Neural crest cell (in vitro differentiated cells): ENCODE measurements at regions not wholly inside any gene's neighbourhood (a gene's known extent, or its start where the extent isn't known, plus 50 kb on each side); places are given as distances from the start of the nearest gene placed in this dataset.

ENCODE experiments used
- DNase-seq: peaks from one replicate; pipeline ENCODE4 v3.0.0; 2021; ENCODE audit warnings: low read depth, mixed read lengths, low spot score
- H3K27ac Mint-ChIP-seq: one replicate; pipeline ENCODE4 v1.8.0; 2021; ENCODE audit warnings: mild to moderate bottlenecking, mixed read lengths; ENCODE audit not compliant: unreplicated experiment
- H3K27me3 Mint-ChIP-seq: 2 replicates; pipeline ENCODE4 v1.8.0; 2021; ENCODE audit warnings: low read depth, mild to moderate bottlenecking, mixed read lengths
- H3K36me3 Mint-ChIP-seq: 2 replicates; pipeline ENCODE4 v1.8.0; 2021; ENCODE audit warnings: low read depth, mild to moderate bottlenecking, mixed read lengths
- H3K4me1 Mint-ChIP-seq: 2 replicates; pipeline ENCODE4 v1.8.0; 2021; ENCODE audit warnings: mixed read lengths
- H3K4me3 Mint-ChIP-seq: one replicate; pipeline ENCODE4 v1.8.0; 2021; ENCODE audit warnings: mild to moderate bottlenecking, mixed read lengths
- H3K9me3 Mint-ChIP-seq: 2 replicates; pipeline ENCODE4 v1.8.0; 2021; ENCODE audit warnings: mixed read lengths
- TF ChIP-seq, protein P1 (sequence below): fragments of 200-600 bp; sonication (generic); conservative IDR thresholded peaks from 2 replicates; pipeline ENCODE4 v1.5.0; 2021; ENCODE audit warnings: antibody characterized with exemption, mild to moderate bottlenecking

DNA sequence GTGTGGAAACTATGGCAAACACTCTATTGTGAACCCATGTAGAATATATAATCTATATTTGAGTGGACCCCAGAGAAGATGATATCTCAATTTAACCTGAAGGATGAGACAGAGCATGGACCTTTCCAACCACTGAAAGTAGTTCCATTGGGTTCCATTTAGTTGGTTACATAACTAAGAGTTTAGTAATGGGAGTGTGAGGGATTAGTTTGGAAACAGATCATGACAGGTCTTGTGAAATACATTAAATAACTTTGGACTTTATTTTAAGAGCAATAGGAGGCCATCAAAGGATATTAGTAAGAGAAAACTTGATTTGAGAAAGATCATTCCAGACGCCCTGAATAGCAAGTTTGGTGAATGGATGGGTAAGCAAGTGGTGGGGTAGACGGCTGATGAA lies 487.2 kb upstream of the ROBO2 start:
- H3K9me3 Mint-ChIP-seq, result no peaks in the 10 kb centered on the region
- H3K36me3 Mint-ChIP-seq, result no peaks in the 10 kb centered on the region
- TF ChIP-seq, protein P1, sequence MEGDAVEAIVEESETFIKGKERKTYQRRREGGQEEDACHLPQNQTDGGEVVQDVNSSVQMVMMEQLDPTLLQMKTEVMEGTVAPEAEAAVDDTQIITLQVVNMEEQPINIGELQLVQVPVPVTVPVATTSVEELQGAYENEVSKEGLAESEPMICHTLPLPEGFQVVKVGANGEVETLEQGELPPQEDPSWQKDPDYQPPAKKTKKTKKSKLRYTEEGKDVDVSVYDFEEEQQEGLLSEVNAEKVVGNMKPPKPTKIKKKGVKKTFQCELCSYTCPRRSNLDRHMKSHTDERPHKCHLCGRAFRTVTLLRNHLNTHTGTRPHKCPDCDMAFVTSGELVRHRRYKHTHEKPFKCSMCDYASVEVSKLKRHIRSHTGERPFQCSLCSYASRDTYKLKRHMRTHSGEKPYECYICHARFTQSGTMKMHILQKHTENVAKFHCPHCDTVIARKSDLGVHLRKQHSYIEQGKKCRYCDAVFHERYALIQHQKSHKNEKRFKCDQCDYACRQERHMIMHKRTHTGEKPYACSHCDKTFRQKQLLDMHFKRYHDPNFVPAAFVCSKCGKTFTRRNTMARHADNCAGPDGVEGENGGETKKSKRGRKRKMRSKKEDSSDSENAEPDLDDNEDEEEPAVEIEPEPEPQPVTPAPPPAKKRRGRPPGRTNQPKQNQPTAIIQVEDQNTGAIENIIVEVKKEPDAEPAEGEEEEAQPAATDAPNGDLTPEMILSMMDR, result no peak
- no peak overlapping the region for H3K27ac Mint-ChIP-seq
- DNase-seq, result no peak
- H3K4me1 Mint-ChIP-seq, result no peaks in the 10 kb centered on the region
- no peak overlapping the region for H3K4me3 Mint-ChIP-seq
- H3K27me3 Mint-ChIP-seq, result no peaks in the 10 kb centered on the region

DNA sequence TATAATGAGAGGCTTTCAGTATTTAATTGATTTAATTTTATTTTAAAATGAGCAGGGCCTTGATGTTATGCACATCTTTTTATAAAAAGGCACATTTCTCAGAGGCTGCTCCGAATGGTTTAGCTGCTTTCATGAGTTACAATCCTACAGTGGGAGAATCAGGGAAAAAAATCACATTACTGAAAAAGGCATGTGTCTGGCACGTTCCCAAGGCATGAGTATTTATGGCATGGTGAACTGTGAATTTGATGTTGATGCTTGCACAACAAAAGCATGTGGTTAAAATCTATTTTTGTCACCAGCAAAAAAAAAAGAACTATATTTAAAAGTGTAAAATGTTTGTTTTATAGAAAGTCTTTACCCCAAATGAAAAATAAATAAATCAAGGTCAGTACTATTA lies 485.2 kb upstream of the ROBO2 start:
- no peak overlapping the region for H3K4me3 Mint-ChIP-seq
- H3K27ac Mint-ChIP-seq, result no peak overlapping the region

DNA sequence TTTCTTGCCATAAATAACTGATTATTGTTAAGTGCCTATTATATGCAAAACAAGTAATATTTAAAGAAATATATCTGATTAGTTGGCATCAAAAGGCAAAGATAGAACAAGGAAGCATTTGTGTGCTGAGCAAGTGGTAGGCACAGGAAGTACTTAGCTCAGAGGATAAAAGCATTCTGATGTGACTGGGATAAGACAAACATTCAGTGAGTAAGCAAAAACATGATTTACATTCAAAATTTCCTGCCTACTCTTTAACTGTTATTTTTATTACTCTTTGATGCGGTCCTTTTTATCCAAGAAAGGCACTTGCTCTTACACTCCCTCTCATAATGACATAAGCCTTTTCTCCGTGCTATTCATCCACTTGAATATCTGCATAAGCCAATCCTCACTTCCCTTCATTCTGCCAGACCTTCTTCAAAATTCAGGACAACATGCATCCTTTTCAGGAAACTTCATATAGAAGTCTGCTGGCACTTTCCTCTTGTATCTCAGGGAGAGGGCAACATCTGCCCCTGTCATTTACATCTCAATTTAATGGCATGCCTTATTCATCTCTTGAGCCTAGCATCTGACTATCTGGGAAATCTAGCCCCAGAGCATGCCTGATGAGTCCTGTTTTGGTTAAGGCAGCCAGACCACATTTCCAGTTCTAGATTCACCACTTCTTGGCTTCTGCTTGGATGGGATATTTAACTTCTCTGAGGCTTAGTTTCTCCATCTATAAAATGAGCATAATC lies 478.2 kb upstream of the ROBO2 start:
- peaks cover 6% of the 10 kb centered on the region for H3K4me1 Mint-ChIP-seq
- no peak overlapping the region for H3K27ac Mint-ChIP-seq
- no peak for DNase-seq
- H3K4me3 Mint-ChIP-seq, result no peak overlapping the region
- H3K27me3 Mint-ChIP-seq, result no peaks in the 10 kb centered on the region
- H3K9me3 Mint-ChIP-seq, result no peaks in the 10 kb centered on the region
- TF ChIP-seq, protein P1, result no peak
- no peaks in the 10 kb centered on the region for H3K36me3 Mint-ChIP-seq

More for the DNA sequence above, 485.2 kb upstream of the ROBO2 start:
- TF ChIP-seq, protein P1, result no peak
- H3K36me3 Mint-ChIP-seq, result no peaks in the 10 kb centered on the region
- no peaks in the 10 kb centered on the region for H3K4me1 Mint-ChIP-seq
- H3K9me3 Mint-ChIP-seq, result no peaks in the 10 kb centered on the region
- no peaks in the 10 kb centered on the region for H3K27me3 Mint-ChIP-seq
- DNase-seq, result no peak

DNA sequence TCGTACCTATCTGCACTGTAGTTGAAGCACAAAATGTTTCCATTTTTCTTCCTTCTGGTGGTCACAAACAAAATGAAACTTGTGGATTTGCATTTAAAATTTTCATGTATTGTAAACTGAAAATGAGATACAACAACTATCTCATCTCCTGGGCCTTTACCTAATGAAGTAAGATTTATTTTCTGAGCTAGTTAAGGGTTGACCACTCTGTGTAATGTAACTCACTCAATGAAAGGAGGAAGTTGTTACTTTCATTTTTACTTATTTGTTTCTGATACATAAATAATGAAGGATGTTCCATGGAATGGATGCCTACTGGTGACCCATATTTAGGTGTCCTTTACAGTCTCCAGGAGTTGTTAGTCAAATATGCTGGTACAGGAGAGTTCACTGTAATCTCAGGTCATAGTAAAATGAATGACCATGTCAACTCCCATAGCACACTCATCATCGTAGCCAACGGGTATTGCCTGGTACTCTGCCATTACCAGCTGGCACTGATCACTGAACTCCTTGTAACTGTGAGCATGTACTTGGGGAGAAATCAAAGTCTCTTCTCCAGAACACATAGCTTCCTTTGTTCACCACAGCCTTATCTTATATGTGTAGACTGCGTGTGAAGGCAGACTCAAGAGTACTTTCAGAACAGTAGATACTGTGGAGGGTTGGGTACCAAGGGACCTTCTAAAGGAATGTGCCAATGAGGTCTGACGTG lies 474.2 kb upstream of the ROBO2 start:
- H3K36me3 Mint-ChIP-seq, result no peaks in the 10 kb centered on the region
- H3K27me3 Mint-ChIP-seq, result no peaks in the 10 kb centered on the region
- H3K9me3 Mint-ChIP-seq, result no peaks in the 10 kb centered on the region
- DNase-seq, result no peak
- no peak overlapping the region for H3K4me3 Mint-ChIP-seq
- H3K4me1 Mint-ChIP-seq, result peaks cover 6% of the 10 kb centered on the region
- H3K27ac Mint-ChIP-seq, result no peak overlapping the region
- TF ChIP-seq, protein P1, result no peak

DNA sequence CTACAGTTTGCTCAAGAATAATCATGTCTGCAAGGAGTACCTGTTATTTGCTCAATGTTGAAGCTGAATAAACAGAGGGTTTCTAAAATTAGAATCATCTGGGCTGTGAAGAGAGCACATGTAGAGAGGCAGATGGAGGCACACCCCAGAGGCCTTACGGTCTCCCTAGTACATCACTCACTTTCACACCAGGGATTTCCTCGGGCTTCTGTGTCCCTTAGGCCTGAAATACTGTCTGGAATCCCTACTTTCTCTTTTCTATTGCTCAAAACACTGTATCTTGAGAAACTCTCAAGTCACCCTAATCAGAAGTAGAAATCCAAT lies 473.7 kb upstream of the ROBO2 start:
- Mint-ChIP-seq H3K9me3 (no peaks in the 10 kb centered on the region), H3K27ac (no peak overlapping the region), H3K4me3 (no peak overlapping the region), H3K27me3 (no peaks in the 10 kb centered on the region), H3K36me3 (no peaks in the 10 kb centered on the region), H3K4me1 (peaks cover 6% of the 10 kb centered on the region)
- DNase-seq, result no peak
- TF ChIP-seq, protein P1, result no peak
